ENCODE measurements at regions not wholly inside any gene's neighbourhood (a gene's known extent, or its start where the extent isn't known, plus 50 kb on each side); places are given as distances from the start of the nearest gene placed in this dataset.

- no peak overlapping the region for H3K4me2 ChIP-seq (ENCODE audit: low read length)
- no peaks in the 10 kb centered on the region for H3K79me2 ChIP-seq (ENCODE audit: insufficient read depth, low read length)
- no peak overlapping the region for H3K9ac ChIP-seq (ENCODE audit: low read length)
- no peak for DNase-seq (ENCODE audit: low read depth, low spot score)
- BruUV-seq (replicated peaks): no TSS peak
- H4K20me1 ChIP-seq (ENCODE audit: insufficient read depth): no peaks in the 10 kb centered on the region
- TF ChIP-seq SIN3A (IDR thresholded peaks at IDR 0.05; ENCODE audit: low read depth) (no peak), MAX (IDR thresholded peaks at IDR 0.05) (no peak), ZFX (IDR thresholded peaks at IDR 0.05) (no peak), REST (IDR thresholded peaks at IDR 0.05; ENCODE audit: low read depth) (no peak)
- POLR2A ChIA-PET: no interaction called here
- intact Hi-C loops (cut with micrococcal nuclease): loop anchor here (10.0 kb wide), 1 partner anchor 678 kb away; no protein-coding TSS in a partner anchor
- no peak for ATAC-seq
- H3K9me3 ChIP-seq (ENCODE audit: control insufficient read depth in 1 of 2, insufficient read depth in 1 of 2, low read depth in 1 of 2, low read length in 2 of 2): no peaks in the 10 kb centered on the region
- H3K27me3 ChIP-seq (ENCODE audit: insufficient read depth, low read length): no peaks in the 10 kb centered on the region
- no peak overlapping the region for H3K27ac ChIP-seq (ENCODE audit: low read depth, low read length)
- CTCF ChIA-PET: no interaction called here
- no peak overlapping the region for H3K4me3 ChIP-seq (replicated peaks in 1 of 2; ENCODE audit: low read depth in 1 of 2, low read length in 2 of 2)
- no peak overlapping the region for H2AFZ ChIP-seq (ENCODE audit: low read depth, low read length, poor library complexity, severe bottlenecking)
- H3K36me3 ChIP-seq (ENCODE audit: control insufficient read depth in 1 of 2, insufficient read depth in 2 of 2, low read length in 2 of 2): no peaks in the 10 kb centered on the region
- RAD21 ChIA-PET (ENCODE audit: low non-redundant PET in 1 of 2, low total read pairs in 2 of 2, uncharacterized antibody in 2 of 2, unreplicated experiment in 2 of 2): no interaction called here
- no peaks in the 10 kb centered on the region for H3K9me2 ChIP-seq (ENCODE audit: insufficient read depth)
- no peaks in the 10 kb centered on the region; a peak in 1 of 4 replicates for H3K4me1 ChIP-seq (ENCODE audit: control insufficient read depth in 1 of 2, insufficient read depth in 2 of 2, low read length in 2 of 2)
Observed at GRCh38 chr3:159326998-159327397, 525.1 kb downstream of the MFSD1 start.

GRCh38 chr3:159332535-159333099 lies 530.8 kb downstream of the MFSD1 start:
- ChIA-PET POLR2A (no interaction called here), RAD21 (ENCODE audit: low non-redundant PET in 1 of 2, low total read pairs in 2 of 2, uncharacterized antibody in 2 of 2, unreplicated experiment in 2 of 2) (no interaction called here), CTCF (no interaction called here)
- no peak overlapping the region for H3K27ac ChIP-seq (ENCODE audit: low read depth, low read length)
- intact Hi-C loops (cut with micrococcal nuclease): no loop called here
- H3K9ac ChIP-seq (ENCODE audit: low read length): no peak overlapping the region
- no peaks in the 10 kb centered on the region for H3K36me3 ChIP-seq (ENCODE audit: control insufficient read depth in 1 of 2, insufficient read depth in 2 of 2, low read length in 2 of 2)
- no peaks in the 10 kb centered on the region for H4K20me1 ChIP-seq (ENCODE audit: insufficient read depth)
- H3K27me3 ChIP-seq (ENCODE audit: insufficient read depth, low read length): no peaks in the 10 kb centered on the region
- no peaks in the 10 kb centered on the region for H3K9me3 ChIP-seq (ENCODE audit: control insufficient read depth in 1 of 2, insufficient read depth in 1 of 2, low read depth in 1 of 2, low read length in 2 of 2)
- no peaks in the 10 kb centered on the region for H3K9me2 ChIP-seq (ENCODE audit: insufficient read depth)
- BruUV-seq (replicated peaks): no TSS peak
- no peak for ATAC-seq
- no peak for TF ChIP-seq MAX (IDR thresholded peaks at IDR 0.05)
- TF ChIP-seq ZNF274 (IDR thresholded peaks at IDR 0.05; ENCODE audit: low read depth, low read length): no peak
- no peak for DNase-seq (ENCODE audit: low read depth, low spot score)
- H3K4me2 ChIP-seq (ENCODE audit: low read length): no peak overlapping the region
- no peak overlapping the region for H3K4me3 ChIP-seq (replicated peaks in 1 of 2; ENCODE audit: low read depth in 1 of 2, low read length in 2 of 2)
- no peaks in the 10 kb centered on the region for H3K4me1 ChIP-seq (ENCODE audit: control insufficient read depth in 1 of 2, insufficient read depth in 2 of 2, low read length in 2 of 2)
- H2AFZ ChIP-seq (ENCODE audit: low read depth, low read length, poor library complexity, severe bottlenecking): no peak overlapping the region
- H3K79me2 ChIP-seq (ENCODE audit: insufficient read depth, low read length): no peaks in the 10 kb centered on the region

Data from HCT116 (cell line).